WTC11 (cell line): ENCODE measurements at regions not wholly inside any gene's neighbourhood (a gene's known extent, or its start where the extent isn't known, plus 50 kb on each side); places are given as distances from the start of the nearest gene placed in this dataset.

Experiments used
- ATAC-seq: fragments of 200-7000 bp; cut with Tn5 transposase; 2 replicates; pipeline ENCODE4 v1.10.0; 2021; ENCODE audit warnings: mild to moderate bottlenecking, moderate library complexity
- CTCF ChIA-PET: fragments of 300-600 bp; sonication (Branson Sonifier 250); formaldehyde crosslinking; loops from one replicate; lab custom pipeline; 2021; ENCODE audit warnings: antibody characterized with exemption; lab: Charles Lee
- POLR2A ChIA-PET: fragments of 350-600 bp; sonication (Branson Sonifier 250); formaldehyde crosslinking; loops from one replicate; lab custom pipeline; 2021; ENCODE audit warnings: antibody characterized with exemption; lab: Charles Lee
- DNase-seq: peaks from one replicate; pipeline ENCODE4 v3.0.0; 2021; ENCODE audit warnings: low spot score
- H3K27ac Mint-ChIP-seq: 2 replicates; pipeline ENCODE4 v1.8.0; 2021; ENCODE audit warnings: mixed read lengths
- H3K27me3 Mint-ChIP-seq: 2 replicates; pipeline ENCODE4 v1.8.0; 2021; ENCODE audit warnings: low read depth, mild to moderate bottlenecking, moderate library complexity, mixed read lengths
- H3K36me3 Mint-ChIP-seq: 2 replicates; pipeline ENCODE4 v1.8.0; 2021; ENCODE audit warnings: mixed read lengths
- H3K4me1 Mint-ChIP-seq: 2 replicates; pipeline ENCODE4 v1.8.0; 2022; ENCODE audit warnings: mixed read lengths
- H3K4me3 Mint-ChIP-seq: 2 replicates; pipeline ENCODE4 v1.8.0; 2021; ENCODE audit warnings: mild to moderate bottlenecking, moderate library complexity, mixed read lengths
- H3K9me3 Mint-ChIP-seq: 2 replicates; pipeline ENCODE4 v1.8.0; 2021; ENCODE audit warnings: mixed read lengths
- FOXP4 ChIP-seq: sonication (generic); formaldehyde crosslinking; IDR thresholded peaks from 2 replicates; pipeline ENCODE4 v1.8.0; 2022; ENCODE audit warnings: mild to moderate bottlenecking, missing genetic modification reagents
- HMGA2 ChIP-seq: fragments of 250-450 bp; sonication (Bioruptor Pico); IDR thresholded peaks from 2 replicates; pipeline ENCODE4 v1.4.0; 2021; ENCODE audit warnings: mild to moderate bottlenecking, moderate library complexity
- JUN ChIP-seq: sonication (generic); formaldehyde crosslinking; IDR thresholded peaks from 2 replicates; pipeline ENCODE4 v1.8.0; 2023; ENCODE audit warnings: mild to moderate bottlenecking, missing genetic modification reagents
- OVOL2 ChIP-seq: fragments of 250-450 bp; sonication (Bioruptor Pico); IDR thresholded peaks from 2 replicates; pipeline ENCODE4 v1.9.0; 2021; ENCODE audit warnings: mild to moderate bottlenecking, borderline replicate concordance
- PRRX2 ChIP-seq: fragments of 250-450 bp; sonication (Bioruptor Pico); IDR thresholded peaks from 2 replicates; pipeline ENCODE4 v1.8.0; 2021; ENCODE audit warnings: mild to moderate bottlenecking
- ZMAT4 ChIP-seq: fragments of 250-450 bp; sonication (Bioruptor Pico); IDR thresholded peaks from 2 replicates; pipeline ENCODE4 v1.9.0; 2021; ENCODE audit warnings: mild to moderate bottlenecking
- ZNF281 ChIP-seq: sonication (generic); formaldehyde crosslinking; IDR thresholded peaks from 2 replicates; pipeline ENCODE4 v1.8.0; 2023; ENCODE audit warnings: mild to moderate bottlenecking, missing genetic modification reagents
- ZSCAN18 ChIP-seq: fragments of 250-450 bp; sonication (Bioruptor Pico); IDR thresholded peaks from 2 replicates; pipeline ENCODE4 v2.1.2; 2022; ENCODE audit warnings: mild to moderate bottlenecking, moderate library complexity

- no peak for DNase-seq
- H3K4me3 Mint-ChIP-seq: no peak overlapping the region
- peaks cover 14% of the 10 kb centered on the region for H3K36me3 Mint-ChIP-seq
- no peak for ATAC-seq
- ChIA-PET POLR2A (no interaction called here), CTCF (no interaction called here)
- peaks cover 14% of the 10 kb centered on the region for H3K9me3 Mint-ChIP-seq
- H3K4me1 Mint-ChIP-seq: peaks cover 55% of the 10 kb centered on the region
- no peak overlapping the region for H3K27ac Mint-ChIP-seq
- peaks cover 30% of the 10 kb centered on the region for H3K27me3 Mint-ChIP-seq
- TF ChIP-seq ZSCAN18 (CRISPR knock-in tag) (no peak), OVOL2 (no peak), PRRX2 (CRISPR knock-in tag) (no peak), HMGA2 (no peak), JUN (CRISPR knock-in tag) (no peak), ZMAT4 (CRISPR knock-in tag) (no peak), ZNF281 (CRISPR knock-in tag) (no peak), FOXP4 (CRISPR knock-in tag) (no peak)
These were observed 50.0 kb upstream of the ITGA6 start for GRCh38 chr2:172377408-172377807.
